IMR-90 (cell line): ENCODE measurements at regions not wholly inside any gene's neighbourhood (a gene's known extent, or its start where the extent isn't known, plus 50 kb on each side); places are given as distances from the start of the nearest gene placed in this dataset.

Source experiments
- ATAC-seq: fragments of 200-7000 bp; cut with Tn5 transposase; 2 replicates; pipeline ENCODE4 v1.9.1; 2020; ENCODE audit warnings: low read depth, mild to moderate bottlenecking, moderate library complexity
- BruUV-seq: library from RNA; stranded (reverse); fragments of 400-500 nt; replicated peaks from 2 replicates; lab custom pipeline; 2021; lab: Mats Ljungman, UMichigan
- CTCF ChIA-PET: fragments of 300-600 bp; formaldehyde crosslinking; extraction: SDS; loops from one replicate; lab custom pipeline; 2021; ENCODE audit warnings: antibody characterized with exemption; lab: Yijun Ruan, JAX
- POLR2A ChIA-PET: fragments of 300-600 bp; sonication (Branson Sonifier 250); formaldehyde crosslinking; loops from one replicate; lab custom pipeline; 2022; ENCODE audit warnings: antibody characterized with exemption; ENCODE audit not compliant: unreplicated experiment; lab: Charles Lee
- DNase-seq: peaks from one replicate; pipeline ENCODE4 v3.0.0; 2013
- H2AFZ ChIP-seq: replicated peaks from 2 replicates; pipeline ENCODE3; 2013; ENCODE audit warnings: low read length, mild to moderate bottlenecking; ENCODE audit not compliant: poor library complexity
- H2AK5ac ChIP-seq: 2 replicates; pipeline ENCODE4 v1.6.1; 2013; ENCODE audit warnings: low read depth, low read length, inconsistent platforms
- H2AK9ac ChIP-seq: replicated peaks from 2 replicates; pipeline ENCODE3; 2013; ENCODE audit warnings: mild to moderate bottlenecking, low read depth, low read length, moderate library complexity; ENCODE audit not compliant: poor library complexity
- H2BK120ac ChIP-seq: 2 replicates; pipeline ENCODE4 v1.6.1; 2013; ENCODE audit warnings: low read depth, low read length, inconsistent platforms
- H2BK15ac ChIP-seq: 3 replicates; pipeline ENCODE4 v1.6.1; 2013; ENCODE audit warnings: low read depth, low read length, inconsistent platforms
- H2BK20ac ChIP-seq: 2 replicates; pipeline ENCODE4 v1.6.1; 2013; ENCODE audit warnings: low read depth, mild to moderate bottlenecking, inconsistent platforms, low read length, moderate library complexity
- H2BK5ac ChIP-seq: 2 replicates; pipeline ENCODE4 v1.6.1; 2013; ENCODE audit warnings: mild to moderate bottlenecking, low read depth, low read length, inconsistent platforms; ENCODE audit not compliant: poor library complexity, severe bottlenecking
- H3K14ac ChIP-seq: replicated peaks from 2 replicates; pipeline ENCODE4 v1.6.1; 2013; ENCODE audit warnings: low read depth, low read length, inconsistent platforms
- H3K18ac ChIP-seq: 2 replicates; pipeline ENCODE4 v1.6.1; 2013; ENCODE audit warnings: low read depth, low read length, control low read depth
- H3K23ac ChIP-seq: 2 replicates; pipeline ENCODE4 v1.6.1; 2013; ENCODE audit warnings: low read depth, low read length, inconsistent platforms
- H3K27ac ChIP-seq: 2 replicates; pipeline ENCODE4 v1.5.1; 2013; ENCODE audit warnings: mild to moderate bottlenecking, control low read depth, low read length; ENCODE audit not compliant: insufficient read depth
- H3K27me3 ChIP-seq: 2 replicates; pipeline ENCODE4 v1.6.1; 2013; ENCODE audit warnings: low read length; ENCODE audit not compliant: control insufficient read depth, insufficient read depth
- H3K36me3 ChIP-seq: 2 replicates; pipeline ENCODE4 v1.6.1; 2013; ENCODE audit warnings: low read length, mixed read lengths; ENCODE audit not compliant: control insufficient read depth, insufficient read depth
- H3K4ac ChIP-seq: 2 replicates; pipeline ENCODE4 v1.6.1; 2013; ENCODE audit warnings: low read depth, low read length, inconsistent platforms
- H3K4me1 ChIP-seq: 2 replicates; pipeline ENCODE4 v1.6.1; 2013; ENCODE audit warnings: low read length, mixed read lengths; ENCODE audit not compliant: control insufficient read depth, insufficient read depth
- H3K4me2 ChIP-seq: 2 replicates; pipeline ENCODE4 v1.6.1; 2013; ENCODE audit warnings: low read depth, mild to moderate bottlenecking, control low read depth, low read length, moderate library complexity
- H3K4me3 ChIP-seq: 2 replicates; pipeline ENCODE4 v1.5.1; 2013; ENCODE audit warnings: low read depth, mild to moderate bottlenecking, control low read depth, low read length, moderate library complexity; ENCODE audit not compliant: insufficient read depth
- H3K56ac ChIP-seq: 2 replicates; pipeline ENCODE4 v1.6.1; 2013; ENCODE audit warnings: low read length, inconsistent platforms; ENCODE audit not compliant: insufficient read depth; ENCODE audit errors: extremely low read depth
- H3K79me1 ChIP-seq, 2 experiments: 2 replicates each; pipeline ENCODE4 v1.6.1; 2013; ENCODE audit warnings: low read length in 2 of 2, inconsistent platforms in 1 of 2, low read depth in 1 of 2
- H3K9ac ChIP-seq: 2 replicates; pipeline ENCODE4 v1.6.1; 2013; ENCODE audit warnings: low read depth, low read length, control low read depth
- H3K9me1 ChIP-seq: 2 replicates; pipeline ENCODE4 v1.6.1; 2013; ENCODE audit warnings: low read length, inconsistent platforms; ENCODE audit not compliant: insufficient read depth
- H3K9me3 ChIP-seq: 2 replicates; pipeline ENCODE4 v1.6.1; 2013; ENCODE audit warnings: low read length; ENCODE audit not compliant: control insufficient read depth, insufficient read depth
- H4K20me1 ChIP-seq: 2 replicates; pipeline ENCODE4 v1.6.1; 2013; ENCODE audit warnings: low read length, inconsistent platforms; ENCODE audit not compliant: insufficient read depth
- H4K5ac ChIP-seq: 2 replicates; pipeline ENCODE4 v1.6.1; 2013; ENCODE audit warnings: mild to moderate bottlenecking, low read depth, low read length, control low read depth
- H4K8ac ChIP-seq, 2 experiments: 2 replicates each; pipeline ENCODE4 v1.6.1; 2013; ENCODE audit warnings: low read depth in 2 of 2, low read length in 2 of 2, control low read depth in 1 of 2, inconsistent platforms in 1 of 2
- H4K91ac ChIP-seq: 2 replicates; pipeline ENCODE4 v1.6.1; 2013; ENCODE audit warnings: low read depth, low read length, inconsistent platforms; ENCODE audit not compliant: insufficient read depth
- BHLHE40 ChIP-seq: fragments of 150-350 bp; IDR thresholded peaks from 2 replicates; pipeline ENCODE4 v1.6.1; 2016; ENCODE audit warnings: mild to moderate bottlenecking, low read depth, low read length
- CEBPB ChIP-seq: IDR thresholded peaks from 2 replicates; pipeline ENCODE4 v1.6.1; 2012; ENCODE audit warnings: low read depth, low read length, improper control_type of control experiment
- CHD1 ChIP-seq: IDR thresholded peaks from 2 replicates; pipeline ENCODE4 v1.6.1; 2012; ENCODE audit warnings: low read depth, low read length, improper control_type of control experiment
- FOS ChIP-seq: fragments of 150-350 bp; IDR thresholded peaks from 2 replicates; pipeline ENCODE4 v1.6.1; 2016; ENCODE audit warnings: low read depth, low read length
- MAZ ChIP-seq: IDR thresholded peaks from 2 replicates; pipeline ENCODE4 v1.6.1; 2012; ENCODE audit warnings: low read depth, mild to moderate bottlenecking, low read length, improper control_type of control experiment, moderate library complexity, borderline replicate concordance
- MXI1 ChIP-seq: IDR thresholded peaks from 2 replicates; pipeline ENCODE4 v1.6.1; 2012; ENCODE audit warnings: low read depth, mild to moderate bottlenecking, low read length, moderate library complexity, borderline replicate concordance
- NFE2L2 ChIP-seq: fragments of 150-350 bp; IDR thresholded peaks from 2 replicates; pipeline ENCODE4 v1.6.1; 2016; ENCODE audit warnings: low read depth, mild to moderate bottlenecking, low read length
- POLR2A ChIP-seq: IDR thresholded peaks from 2 replicates; pipeline ENCODE4 v1.6.1; 2012; ENCODE audit warnings: mild to moderate bottlenecking, low read depth, low read length
- RAD21 ChIP-seq: IDR thresholded peaks from 2 replicates; pipeline ENCODE4 v1.6.1; 2012; ENCODE audit warnings: low read length, improper control_type of control experiment
- RCOR1 ChIP-seq: IDR thresholded peaks from 2 replicates; pipeline ENCODE4 v1.6.1; 2012; ENCODE audit warnings: mild to moderate bottlenecking, low read length, improper control_type of control experiment; ENCODE audit not compliant: insufficient replicate concordance
- RFX5 ChIP-seq: IDR thresholded peaks from 2 replicates; pipeline ENCODE4 v1.8.0; 2012; ENCODE audit warnings: low read depth, mild to moderate bottlenecking, low read length, moderate library complexity
- SMC3 ChIP-seq: fragments of 150-350 bp; IDR thresholded peaks from 2 replicates; pipeline ENCODE4 v1.6.1; 2016; ENCODE audit warnings: low read depth, mild to moderate bottlenecking, antibody characterized with exemption, low read length, moderate library complexity
- WGBS, 2 experiments: methylation state at CpG; one replicate each; pipeline versions ENCODE4 v1.1.5 to v1.1.7; 2013; ENCODE audit warnings: missing lambda C conversion rate in 2 of 2; ENCODE audit not compliant: insufficient read length in 1 of 2; ENCODE audit errors: extremely low coverage in 2 of 2; 5-methylcytosine and 5-hydroxymethylcytosine counted together
- dilution Hi-C: fragments of 300-500 bp; cut with HindIII; formaldehyde crosslinking; loops from one replicate; pipeline ENCODE4 v1.14.3; 2018; ENCODE audit warnings: low sequenced_read_pairs; ENCODE audit not compliant: unreplicated experiment
- in situ Hi-C: fragments of 300-500 bp; cut with MboI; formaldehyde crosslinking; loops from 3 replicates; pipeline ENCODE4 v1.14.3; 2019; ENCODE audit warnings: low sequenced_read_pairs, inconsistent platforms, mixed read lengths
- intact Hi-C: fragments of 100-400 bp; cut with micrococcal nuclease; formaldehyde crosslinking; loops from 2 replicates; pipeline ENCODE4 v1.10.0; 2022
- TF ChIP-seq, protein P1 (sequence below): fragments of 150-350 bp; IDR thresholded peaks from 2 replicates; pipeline ENCODE4 v1.6.1; 2017; ENCODE audit warnings: mild to moderate bottlenecking, antibody characterized with exemption, low read length, low read depth
- TF ChIP-seq, protein P2 (sequence below): fragments of 150-350 bp; IDR thresholded peaks from 2 replicates; pipeline ENCODE4 v1.6.1; 2016; ENCODE audit warnings: low read depth, mild to moderate bottlenecking, low read length, moderate library complexity, borderline replicate concordance
- TF ChIP-seq, protein P3 (sequence below): conservative IDR thresholded peaks from 2 replicates; pipeline ENCODE4 v1.5.1; 2012; ENCODE audit warnings: mild to moderate bottlenecking, low read depth, low read length, improper control_type of control experiment

DNA sequence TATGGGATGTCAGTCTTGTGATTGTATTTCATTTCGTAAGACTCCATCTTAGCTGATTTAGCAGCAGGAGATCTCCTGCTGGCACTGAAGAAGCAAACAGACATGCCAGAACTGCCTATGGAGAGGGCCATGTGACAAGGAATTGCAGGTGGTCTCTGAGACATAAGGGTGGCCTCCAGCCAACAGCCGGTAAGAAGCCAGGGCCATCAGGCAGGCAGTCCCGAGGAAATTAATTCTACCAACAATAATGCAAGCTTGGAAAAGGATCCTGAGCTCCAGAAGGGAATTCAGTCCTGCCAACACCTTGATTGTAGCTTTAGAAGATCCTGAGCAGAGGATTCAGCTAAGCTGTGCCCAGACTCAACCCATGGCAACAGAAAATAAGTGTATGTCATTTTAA is 87.1 kb upstream of the DNAJC10 start:
- no peak overlapping the region for H4K91ac ChIP-seq
- H2BK120ac ChIP-seq: no peak overlapping the region
- 88% methylated on average over 1 of the region's 3 CpGs; no CpG with 5 or more reads in 1 of the 2 experiments for WGBS, 2 experiments
- dilution Hi-C loops: no loop called here
- no peak overlapping the region for H3K4me3 ChIP-seq
- no peak overlapping the region for H3K4me2 ChIP-seq
- in situ Hi-C loops: no loop called here
- H2AFZ ChIP-seq: no peak overlapping the region
- no peak overlapping the region for H3K14ac ChIP-seq
- H3K56ac ChIP-seq: no peak overlapping the region
- ATAC-seq (no peak), DNase-seq (no peak)
- H2BK5ac ChIP-seq: no peak overlapping the region
- H3K9ac ChIP-seq: no peak overlapping the region
- TF ChIP-seq RAD21 (no peak), SMC3 (no peak), RFX5 (no peak), MXI1 (no peak), BHLHE40 (no peak), RCOR1 (no peak), CEBPB (no peak), POLR2A (no peak), MAZ (no peak), NFE2L2 (no peak), CHD1 (no peak), FOS (no peak)
- TF ChIP-seq, protein P1, sequence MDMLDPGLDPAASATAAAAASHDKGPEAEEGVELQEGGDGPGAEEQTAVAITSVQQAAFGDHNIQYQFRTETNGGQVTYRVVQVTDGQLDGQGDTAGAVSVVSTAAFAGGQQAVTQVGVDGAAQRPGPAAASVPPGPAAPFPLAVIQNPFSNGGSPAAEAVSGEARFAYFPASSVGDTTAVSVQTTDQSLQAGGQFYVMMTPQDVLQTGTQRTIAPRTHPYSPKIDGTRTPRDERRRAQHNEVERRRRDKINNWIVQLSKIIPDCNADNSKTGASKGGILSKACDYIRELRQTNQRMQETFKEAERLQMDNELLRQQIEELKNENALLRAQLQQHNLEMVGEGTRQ: no peak
- TF ChIP-seq, protein P2, sequence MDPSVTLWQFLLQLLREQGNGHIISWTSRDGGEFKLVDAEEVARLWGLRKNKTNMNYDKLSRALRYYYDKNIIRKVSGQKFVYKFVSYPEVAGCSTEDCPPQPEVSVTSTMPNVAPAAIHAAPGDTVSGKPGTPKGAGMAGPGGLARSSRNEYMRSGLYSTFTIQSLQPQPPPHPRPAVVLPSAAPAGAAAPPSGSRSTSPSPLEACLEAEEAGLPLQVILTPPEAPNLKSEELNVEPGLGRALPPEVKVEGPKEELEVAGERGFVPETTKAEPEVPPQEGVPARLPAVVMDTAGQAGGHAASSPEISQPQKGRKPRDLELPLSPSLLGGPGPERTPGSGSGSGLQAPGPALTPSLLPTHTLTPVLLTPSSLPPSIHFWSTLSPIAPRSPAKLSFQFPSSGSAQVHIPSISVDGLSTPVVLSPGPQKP: no peak
- TF ChIP-seq, protein P3, sequence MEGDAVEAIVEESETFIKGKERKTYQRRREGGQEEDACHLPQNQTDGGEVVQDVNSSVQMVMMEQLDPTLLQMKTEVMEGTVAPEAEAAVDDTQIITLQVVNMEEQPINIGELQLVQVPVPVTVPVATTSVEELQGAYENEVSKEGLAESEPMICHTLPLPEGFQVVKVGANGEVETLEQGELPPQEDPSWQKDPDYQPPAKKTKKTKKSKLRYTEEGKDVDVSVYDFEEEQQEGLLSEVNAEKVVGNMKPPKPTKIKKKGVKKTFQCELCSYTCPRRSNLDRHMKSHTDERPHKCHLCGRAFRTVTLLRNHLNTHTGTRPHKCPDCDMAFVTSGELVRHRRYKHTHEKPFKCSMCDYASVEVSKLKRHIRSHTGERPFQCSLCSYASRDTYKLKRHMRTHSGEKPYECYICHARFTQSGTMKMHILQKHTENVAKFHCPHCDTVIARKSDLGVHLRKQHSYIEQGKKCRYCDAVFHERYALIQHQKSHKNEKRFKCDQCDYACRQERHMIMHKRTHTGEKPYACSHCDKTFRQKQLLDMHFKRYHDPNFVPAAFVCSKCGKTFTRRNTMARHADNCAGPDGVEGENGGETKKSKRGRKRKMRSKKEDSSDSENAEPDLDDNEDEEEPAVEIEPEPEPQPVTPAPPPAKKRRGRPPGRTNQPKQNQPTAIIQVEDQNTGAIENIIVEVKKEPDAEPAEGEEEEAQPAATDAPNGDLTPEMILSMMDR: no peak
- no peak overlapping the region for H3K18ac ChIP-seq
- no peak overlapping the region for H4K8ac ChIP-seq
- no peaks in the 10 kb centered on the region for H3K79me1 ChIP-seq
- no peaks in the 10 kb centered on the region for H3K9me1 ChIP-seq
- no TSS peak for BruUV-seq
- H4K20me1 ChIP-seq: no peaks in the 10 kb centered on the region
- H2AK5ac ChIP-seq: no peak overlapping the region
- H3K27ac ChIP-seq: no peak overlapping the region
- ChIA-PET CTCF (no interaction called here), POLR2A (no interaction called here)
- H3K4me1 ChIP-seq: no peaks in the 10 kb centered on the region
- no peak overlapping the region for H2BK15ac ChIP-seq
- H3K27me3 ChIP-seq: no peaks in the 10 kb centered on the region
- H3K36me3 ChIP-seq: no peaks in the 10 kb centered on the region
- no peak overlapping the region for H2AK9ac ChIP-seq
- H3K9me3 ChIP-seq: no peaks in the 10 kb centered on the region
- no peak overlapping the region for H4K5ac ChIP-seq
- H3K23ac ChIP-seq: no peak overlapping the region
- H2BK20ac ChIP-seq: no peak overlapping the region
- no peak overlapping the region for H3K4ac ChIP-seq
- intact Hi-C loops: no loop called here
